Keratinocyte (primary cell): ENCODE measurements at regions not wholly inside any gene's neighbourhood (a gene's known extent, or its start where the extent isn't known, plus 50 kb on each side); places are given as distances from the start of the nearest gene placed in this dataset.

Source experiments
- DNase-seq: peaks from one replicate; pipeline ENCODE4 v3.0.0-alpha.2; 2011; ENCODE audit warnings: low read depth, missing footprints, low spot score
- FAIRE-seq: peaks from 2 replicates; lab custom pipeline; 2011; peaks lifted over from hg19 to GRCh38; lab: Jason Lieb, UNC
- H2AFZ ChIP-seq: 2 replicates; pipeline ENCODE4 v1.6.0; 2012; ENCODE audit warnings: low read length, control low read depth, inconsistent platforms; ENCODE audit not compliant: control insufficient read depth
- H3K27ac ChIP-seq: 2 replicates; pipeline ENCODE4 v1.5.1; 2011; ENCODE audit warnings: low read length; ENCODE audit not compliant: control insufficient read depth, insufficient read depth
- H3K27me3 ChIP-seq: 3 replicates; pipeline ENCODE4 v1.6.0; 2011; ENCODE audit warnings: low read length; ENCODE audit not compliant: control insufficient read depth, insufficient read depth; ENCODE audit errors: extremely low read depth
- H3K36me3 ChIP-seq, 2 experiments: 2 replicates in 1 of 2; 3 replicates in 1 of 2; pipeline ENCODE4 v1.5.1; 2011; ENCODE audit warnings: low read length in 2 of 2, mild to moderate bottlenecking in 1 of 2; ENCODE audit not compliant: control insufficient read depth in 2 of 2, insufficient read depth in 2 of 2; ENCODE audit errors: extremely low read depth in 1 of 2
- H3K4me1 ChIP-seq: 3 replicates; pipeline ENCODE4 v1.5.1; 2011; ENCODE audit warnings: low read length; ENCODE audit not compliant: control insufficient read depth, insufficient read depth; ENCODE audit errors: extremely low read depth
- H3K4me2 ChIP-seq: 3 replicates; pipeline ENCODE4 v1.6.0; 2011; ENCODE audit warnings: low read depth, low read length; ENCODE audit not compliant: control insufficient read depth, insufficient read depth; ENCODE audit errors: extremely low read depth
- H3K4me3 ChIP-seq, 3 experiments: fragments of 200-600 bp in 1 of 3; sonication (generic) in 1 of 3; 2 replicates in 2 of 3; 3 replicates in 1 of 3; pipeline ENCODE4 v1.5.1; 2011 to 2016; ENCODE audit warnings: low read length in 3 of 3, mild to moderate bottlenecking in 3 of 3, control low read depth in 2 of 3, inconsistent platforms in 1 of 3, low read depth in 1 of 3, mixed read lengths in 1 of 3, mixed run types in 1 of 3, moderate library complexity in 1 of 3; ENCODE audit not compliant: control insufficient read depth in 2 of 3, insufficient read depth in 2 of 3; ENCODE audit errors: extremely low read depth in 1 of 3
- H3K79me2 ChIP-seq: 2 replicates; pipeline ENCODE4 v1.6.0; 2012; ENCODE audit warnings: low read length; ENCODE audit not compliant: control insufficient read depth, insufficient read depth
- H3K9ac ChIP-seq: 3 replicates; pipeline ENCODE4 v1.6.0; 2011; ENCODE audit warnings: low read length; ENCODE audit not compliant: control insufficient read depth, insufficient read depth; ENCODE audit errors: extremely low read depth
- H3K9me1 ChIP-seq: 3 replicates; pipeline ENCODE4 v1.6.0; 2011; ENCODE audit warnings: low read length; ENCODE audit not compliant: control insufficient read depth, insufficient read depth; ENCODE audit errors: extremely low read depth
- H3K9me3 ChIP-seq: 2 replicates; pipeline ENCODE4 v1.5.1; 2012; ENCODE audit warnings: low read depth, low read length; ENCODE audit not compliant: control insufficient read depth
- H4K20me1 ChIP-seq: 3 replicates; pipeline ENCODE4 v1.6.0; 2011; ENCODE audit warnings: low read length; ENCODE audit not compliant: control insufficient read depth, insufficient read depth; ENCODE audit errors: extremely low read depth
- CTCF ChIP-seq, 3 experiments: IDR thresholded peaks in 1 of 3; conservative IDR thresholded peaks in 1 of 3; optimal IDR thresholded peaks in 1 of 3; 2 replicates in 2 of 3; 3 replicates in 1 of 3; pipeline versions ENCODE3 to v1.5.1; 2011; ENCODE audit warnings: low read length in 3 of 3, mild to moderate bottlenecking in 3 of 3, moderate library complexity in 2 of 3, control low read depth in 1 of 3, inconsistent platforms in 1 of 3; ENCODE audit not compliant: insufficient read depth in 2 of 3; ENCODE audit errors: extremely low read depth in 1 of 3
- EZH2 ChIP-seq: IDR thresholded peaks from one replicate; pipeline ENCODE4 v1.6.1; 2012; ENCODE audit warnings: inconsistent platforms, mild to moderate bottlenecking, low read length, moderate library complexity
- dilution Hi-C: fragments of 300-500 bp; cut with MboI; formaldehyde crosslinking; loops from one replicate; pipeline ENCODE4 v1.7.0; 2020; ENCODE audit warnings: low sequenced_read_pairs; ENCODE audit not compliant: extremely low pct_ligation_motif_present

GRCh38 chr21:19842601-19843000, 1155.6 kb upstream of the NCAM2 start:
- H3K79me2 ChIP-seq: no peaks in the 10 kb centered on the region
- TF ChIP-seq EZH2 (no peak), CTCF (optimal IDR thresholded peaks at IDR 0.05 in 1 of 3, IDR thresholded peaks at IDR 0.05 in 1 of 3, conservative IDR thresholded peaks at IDR 0.05 in 1 of 3; ENCODE audit: extremely low read depth in 1 of 3, insufficient read depth in 2 of 3, low read length in 3 of 3) (no peak)
- H3K9me3 ChIP-seq: no peaks in the 10 kb centered on the region
- no peak overlapping the region for H3K27ac ChIP-seq
- dilution Hi-C loops: no loop called here
- H3K4me1 ChIP-seq: no peaks in the 10 kb centered on the region
- no peaks in the 10 kb centered on the region for H4K20me1 ChIP-seq
- no peak for DNase-seq
- no peak for FAIRE-seq
- no peak overlapping the region for H3K4me2 ChIP-seq
- H3K36me3 ChIP-seq: no peaks in the 10 kb centered on the region
- H3K9ac ChIP-seq: no peak overlapping the region
- H2AFZ ChIP-seq: no peak overlapping the region
- H3K9me1 ChIP-seq: no peaks in the 10 kb centered on the region
- H3K27me3 ChIP-seq: no peaks in the 10 kb centered on the region
- no peak overlapping the region for H3K4me3 ChIP-seq

- Histone ChIP-seq H3K79me2 (no peaks in the 10 kb centered on the region), H3K9me1 (no peaks in the 10 kb centered on the region), H3K4me2 (no peak overlapping the region), H3K27me3 (no peaks in the 10 kb centered on the region), H3K36me3 (no peaks in the 10 kb centered on the region), H3K4me1 (no peaks in the 10 kb centered on the region), H3K27ac (no peak overlapping the region), H2AFZ (no peak overlapping the region), H4K20me1 (no peaks in the 10 kb centered on the region), H3K9ac (no peak overlapping the region), H3K9me3 (no peaks in the 10 kb centered on the region), H3K4me3 (no peak overlapping the region)
- DNase-seq (no peak), FAIRE-seq (no peak)
- TF ChIP-seq CTCF (optimal IDR thresholded peaks at IDR 0.05 in 1 of 3, IDR thresholded peaks at IDR 0.05 in 1 of 3, conservative IDR thresholded peaks at IDR 0.05 in 1 of 3; ENCODE audit: extremely low read depth in 1 of 3, insufficient read depth in 2 of 3, low read length in 3 of 3) (no peak), EZH2 (no peak)
- dilution Hi-C loops: no loop called here
These were observed 1153.9 kb upstream of the NCAM2 start for GRCh38 chr21:19844334-19844733.
